Central memory CD8-positive, alpha-beta T cell (primary cell): ENCODE measurements at regions not wholly inside any gene's neighbourhood (a gene's known extent, or its start where the extent isn't known, plus 50 kb on each side); places are given as distances from the start of the nearest gene placed in this dataset.

Experiments
- ATAC-seq: fragments of 150-1000 bp; cut with Tn5 transposase; replicated peaks from 2 replicates; pipeline ENCODE4 v1.10.0; 2022; ENCODE audit warnings: mild to moderate bottlenecking, moderate FRiP score, moderate number of reproducible peaks; ENCODE audit not compliant: poor library complexity, severe bottlenecking; ENCODE audit errors: extremely low read depth
- DNase-seq, 2 donors: peaks; one replicate each; pipeline ENCODE4 v3.0.0; 2021; ENCODE audit warnings: low spot score in 2 of 2
- H3K27ac Mint-ChIP-seq: one replicate; pipeline ENCODE4 v1.8.0; 2022; ENCODE audit warnings: low read depth, mild to moderate bottlenecking, moderate library complexity, mixed read lengths
- H3K27me3 Mint-ChIP-seq: one replicate; pipeline ENCODE4 v1.8.0; 2022; ENCODE audit warnings: mixed read lengths
- H3K36me3 Mint-ChIP-seq: one replicate; pipeline ENCODE4 v1.8.0; 2022; ENCODE audit warnings: mild to moderate bottlenecking, moderate library complexity, mixed read lengths; ENCODE audit not compliant: insufficient read depth
- H3K4me1 Mint-ChIP-seq: one replicate; pipeline ENCODE4 v1.8.0; 2022; ENCODE audit warnings: mixed read lengths
- H3K4me3 Mint-ChIP-seq: one replicate; pipeline ENCODE4 v1.8.0; 2022; ENCODE audit warnings: mild to moderate bottlenecking, moderate library complexity, mixed read lengths
- H3K9me3 Mint-ChIP-seq: one replicate; pipeline ENCODE4 v1.8.0; 2022; ENCODE audit warnings: mixed read lengths

- Mint-ChIP-seq H3K4me1 (no peaks in the 10 kb centered on the region), H3K9me3 (peaks cover 7% of the 10 kb centered on the region), H3K27me3 (peaks cover 18% of the 10 kb centered on the region), H3K36me3 (no peaks in the 10 kb centered on the region), H3K27ac (no peak overlapping the region), H3K4me3 (no peak overlapping the region)
- ATAC-seq (no peak), DNase-seq (no peak)
Measured at GRCh38 chr3:127112796-127113570, 79.9 kb upstream of the PRR23E start.

GRCh38 chr3:127113571-127113891 lies 79.4 kb upstream of the PRR23E start:
- DNase-seq (no peak), ATAC-seq (no peak)
- Mint-ChIP-seq H3K36me3 (no peaks in the 10 kb centered on the region), H3K27ac (no peak overlapping the region), H3K27me3 (peaks cover 18% of the 10 kb centered on the region), H3K9me3 (peaks cover 7% of the 10 kb centered on the region), H3K4me3 (no peak overlapping the region), H3K4me1 (no peaks in the 10 kb centered on the region)

GRCh38 chr3:127114337-127115070 lies 78.4 kb upstream of the PRR23E start:
- H3K4me1 Mint-ChIP-seq = no peaks in the 10 kb centered on the region
- peaks cover 12% of the 10 kb centered on the region for H3K27me3 Mint-ChIP-seq
- H3K4me3 Mint-ChIP-seq = no peak overlapping the region
- ATAC-seq (no peak), DNase-seq (no peak)
- peaks cover 7% of the 10 kb centered on the region for H3K9me3 Mint-ChIP-seq
- H3K36me3 Mint-ChIP-seq = no peaks in the 10 kb centered on the region
- H3K27ac Mint-ChIP-seq = no peak overlapping the region

GRCh38 chr3:127115691-127116351 lies 77.1 kb upstream of the PRR23E start:
- no peaks in the 10 kb centered on the region for H3K36me3 Mint-ChIP-seq
- peaks cover 7% of the 10 kb centered on the region for H3K9me3 Mint-ChIP-seq
- no peak overlapping the region for H3K4me3 Mint-ChIP-seq
- peaks cover 15% of the 10 kb centered on the region for H3K27me3 Mint-ChIP-seq
- ATAC-seq = no peak
- H3K27ac Mint-ChIP-seq = no peak overlapping the region
- DNase-seq = no peak
- H3K4me1 Mint-ChIP-seq = no peaks in the 10 kb centered on the region

- no peaks in the 10 kb centered on the region for H3K9me3 Mint-ChIP-seq
- no peaks in the 10 kb centered on the region for H3K4me1 Mint-ChIP-seq
- no peak overlapping the region for H3K4me3 Mint-ChIP-seq
- peaks cover 33% of the 10 kb centered on the region for H3K27me3 Mint-ChIP-seq
- no peak for DNase-seq
- H3K27ac Mint-ChIP-seq = no peak overlapping the region
- no peak for ATAC-seq
- H3K36me3 Mint-ChIP-seq = no peaks in the 10 kb centered on the region
Measured at GRCh38 chr3:127118366-127118765, 74.6 kb upstream of the PRR23E start.

GRCh38 chr3:127119693-127120464 lies 73.1 kb upstream of the PRR23E start:
- H3K9me3 Mint-ChIP-seq = no peaks in the 10 kb centered on the region
- no peak for ATAC-seq
- peaks cover 49% of the 10 kb centered on the region for H3K27me3 Mint-ChIP-seq
- H3K4me3 Mint-ChIP-seq = no peak overlapping the region
- H3K4me1 Mint-ChIP-seq = no peaks in the 10 kb centered on the region
- no peak overlapping the region for H3K27ac Mint-ChIP-seq
- H3K36me3 Mint-ChIP-seq = no peaks in the 10 kb centered on the region
- DNase-seq = no peak

GRCh38 chr3:127120851-127121647 lies 71.9 kb upstream of the PRR23E start:
- no peak for ATAC-seq
- Mint-ChIP-seq H3K36me3 (no peaks in the 10 kb centered on the region), H3K27me3 (peaks cover 60% of the 10 kb centered on the region), H3K4me1 (no peaks in the 10 kb centered on the region), H3K4me3 (no peak overlapping the region), H3K9me3 (no peaks in the 10 kb centered on the region), H3K27ac (no peak overlapping the region)
- no peak for DNase-seq

GRCh38 chr3:127121885-127122284 lies 71.0 kb upstream of the PRR23E start:
- peaks cover 61% of the 10 kb centered on the region for H3K27me3 Mint-ChIP-seq
- ATAC-seq (no peak), DNase-seq (no peak)
- no peak overlapping the region for H3K27ac Mint-ChIP-seq
- no peaks in the 10 kb centered on the region for H3K9me3 Mint-ChIP-seq
- no peaks in the 10 kb centered on the region for H3K36me3 Mint-ChIP-seq
- no peak overlapping the region for H3K4me3 Mint-ChIP-seq
- H3K4me1 Mint-ChIP-seq = no peaks in the 10 kb centered on the region

GRCh38 chr3:127123533-127123932 lies 69.4 kb upstream of the PRR23E start:
- no peak for DNase-seq
- Mint-ChIP-seq H3K4me1 (no peaks in the 10 kb centered on the region), H3K9me3 (no peaks in the 10 kb centered on the region), H3K4me3 (no peak overlapping the region), H3K27ac (no peak overlapping the region), H3K36me3 (no peaks in the 10 kb centered on the region), H3K27me3 (peaks cover 61% of the 10 kb centered on the region)
- ATAC-seq = no peak

GRCh38 chr3:127124120-127124519 lies 68.8 kb upstream of the PRR23E start:
- H3K4me3 Mint-ChIP-seq = no peak overlapping the region
- no peaks in the 10 kb centered on the region for H3K9me3 Mint-ChIP-seq
- peaks cover 61% of the 10 kb centered on the region for H3K27me3 Mint-ChIP-seq
- no peak overlapping the region for H3K27ac Mint-ChIP-seq
- DNase-seq (no peak), ATAC-seq (no peak)
- H3K36me3 Mint-ChIP-seq = no peaks in the 10 kb centered on the region
- no peaks in the 10 kb centered on the region for H3K4me1 Mint-ChIP-seq

GRCh38 chr3:127131424-127132170 lies 61.3 kb upstream of the PRR23E start:
- DNase-seq (no peak), ATAC-seq (no peak)
- Mint-ChIP-seq H3K9me3 (no peaks in the 10 kb centered on the region), H3K4me3 (no peak overlapping the region), H3K27me3 (peaks cover 43% of the 10 kb centered on the region), H3K27ac (no peak overlapping the region), H3K4me1 (no peaks in the 10 kb centered on the region), H3K36me3 (no peaks in the 10 kb centered on the region)
